Body of pancreas (tissue), 4 donors: ENCODE measurements at regions not wholly inside any gene's neighbourhood (a gene's known extent, or its start where the extent isn't known, plus 50 kb on each side); places are given as distances from the start of the nearest gene placed in this dataset.
A peak's percentile ranks its signal among the peaks of the same experiment; 100 is the strongest.

Experiments used
- ATAC-seq: fragments of 150-250 bp; one replicate; pipeline ENCODE4 v1.9.1; 2016
- DNase-seq, 4 donors: peaks; one replicate each; pipeline ENCODE4 v3.0.0-alpha.2; 2019
- H3K27ac ChIP-seq, 4 donors: fragments of 200-600 bp; sonication (generic); 1 replicate in 3 of 4; 2 replicates in 1 of 4; pipeline versions ENCODE4 v1.5.1 to v1.6.1; 2016 to 2019; ENCODE audit warnings: mild to moderate bottlenecking in 1 of 4, mixed read lengths in 1 of 4, moderate library complexity in 1 of 4
- H3K27me3 ChIP-seq, 2 donors: fragments of 200-600 bp; sonication (generic); one replicate each; pipeline ENCODE4 v1.6.0; 2016; ENCODE audit warnings: mild to moderate bottlenecking in 1 of 2
- H3K36me3 ChIP-seq, 2 donors: fragments of 200-600 bp; sonication (generic); replicated peaks in 1 of 2; 2 replicates each; pipeline ENCODE4 v1.5.1; 2016; ENCODE audit warnings: low read depth in 2 of 2; ENCODE audit not compliant: insufficient read depth in 1 of 2
- H3K4me1 ChIP-seq: fragments of 200-600 bp; sonication (generic); one replicate; pipeline ENCODE4 v1.6.0; 2016
- H3K4me3 ChIP-seq, 2 donors: fragments of 200-600 bp; sonication (generic); 1 replicate in 1 of 2; 2 replicates in 1 of 2; pipeline ENCODE4 v1.5.1; 2016 to 2019
- H3K9me3 ChIP-seq, 3 donors: fragments of 200-600 bp; sonication (generic); 1 replicate in 2 of 3; 2 replicates in 1 of 3; pipeline ENCODE4 v1.5.1; 2016
- CTCF ChIP-seq, 7 experiments: fragments of 450-650 bp in 4 of 7; fragments of 200-600 bp in 3 of 7; sonication (generic) in 3 of 7; IDR thresholded peaks; one replicate each; pipeline ENCODE4 v1.5.1; 2016 to 2019; ENCODE audit warnings: antibody characterized with exemption in 7 of 7
- POLR2A ChIP-seq, 3 donors: fragments of 450-650 bp; IDR thresholded peaks; one replicate each; pipeline ENCODE4 v1.6.1; 2016; ENCODE audit warnings: antibody characterized with exemption in 3 of 3, mild to moderate bottlenecking in 2 of 3
- WGBS, 2 donors: methylation state at CpG; one replicate each; pipeline ENCODE4 v1.1.5; 2017; 5-methylcytosine and 5-hydroxymethylcytosine counted together
- intact Hi-C: fragments of 100-400 bp; cut with DNase I; formaldehyde crosslinking; loops from one replicate; pipeline ENCODE4 v1.15.1; 2023

GRCh38 chr2:145765874-145766273 lies 1246.0 kb upstream of the ZEB2 start:
- ATAC-seq (no peak), DNase-seq (no peak)
- H3K9me3 ChIP-seq, result no peaks in the 10 kb centered on the region
- no peak for TF ChIP-seq POLR2A (IDR thresholded peaks at IDR 0.05)
- no peaks in the 10 kb centered on the region for H3K27me3 ChIP-seq
- H3K36me3 ChIP-seq, result no peaks in the 10 kb centered on the region
- 93% methylated on average over 1 of the region's 1 CpG; no CpG with 5 or more reads in 1 of the 2 donors for WGBS, 2 donors
- H3K4me3 ChIP-seq, result no peak overlapping the region
- H3K4me1 ChIP-seq, result peaks cover 6% of the 10 kb centered on the region
- H3K27ac ChIP-seq, result no peak overlapping the region
- intact Hi-C loops, result no loop called here

- no peak for TF ChIP-seq CTCF (IDR thresholded peaks at IDR 0.05)
- no peak for TF ChIP-seq POLR2A (IDR thresholded peaks at IDR 0.05)
- Histone ChIP-seq H3K36me3 (no peaks in the 10 kb centered on the region), H3K27me3 (no peaks in the 10 kb centered on the region), H3K4me3 (no peak overlapping the region), H3K9me3 (no peaks in the 10 kb centered on the region), H3K4me1 (peaks cover 16% of the 10 kb centered on the region), H3K27ac (no peak overlapping the region)
- intact Hi-C loops, result no loop called here
- WGBS, 2 donors, result 80 to 88% methylated on average over 6 of the region's 6 CpGs
- ATAC-seq (no peak), DNase-seq (peak in 2 of 4 donors; percentile 13 to 29)
Measured at GRCh38 chr2:145764631-145765030, 1244.7 kb upstream of the ZEB2 start.

- H3K36me3 ChIP-seq, result no peaks in the 10 kb centered on the region
- no peak overlapping the region for H3K4me3 ChIP-seq
- DNase-seq, result peak in 3 of 4 donors; percentile 23 to 56 (median 26)
- WGBS, 2 donors, result 29 to 34% methylated on average over 4 of the region's 4 CpGs
- peak overlapping the region in 2 of 4 donors; percentile 53 to 65 for H3K27ac ChIP-seq
- no peak for TF ChIP-seq POLR2A (IDR thresholded peaks at IDR 0.05)
- no peak for TF ChIP-seq CTCF (IDR thresholded peaks at IDR 0.05)
- peaks cover 31% of the 10 kb centered on the region for H3K4me1 ChIP-seq
- intact Hi-C loops, result no loop called here
- ATAC-seq, result peak; percentile 89
- H3K27me3 ChIP-seq, result no peaks in the 10 kb centered on the region
- no peaks in the 10 kb centered on the region for H3K9me3 ChIP-seq
Measured at GRCh38 chr2:145760781-145761649, 1241.1 kb upstream of the ZEB2 start.

GRCh38 chr2:145759228-145759915 lies 1239.5 kb upstream of the ZEB2 start:
- DNase-seq (no peak), ATAC-seq (no peak)
- no peaks in the 10 kb centered on the region for H3K36me3 ChIP-seq
- H3K27me3 ChIP-seq, result no peaks in the 10 kb centered on the region
- peaks cover 45% of the 10 kb centered on the region for H3K4me1 ChIP-seq
- TF ChIP-seq POLR2A (IDR thresholded peaks at IDR 0.05) (no peak), CTCF (IDR thresholded peaks at IDR 0.05) (no peak)
- intact Hi-C loops, result no loop called here
- no peak overlapping the region for H3K27ac ChIP-seq
- 62 to 98% methylated on average over 3 of the region's 3 CpGs for WGBS, 2 donors
- H3K4me3 ChIP-seq, result no peak overlapping the region
- no peaks in the 10 kb centered on the region for H3K9me3 ChIP-seq

- Histone ChIP-seq H3K9me3 (no peaks in the 10 kb centered on the region), H3K27me3 (no peaks in the 10 kb centered on the region), H3K4me3 (no peak overlapping the region), H3K27ac (peak overlapping the region in 2 of 4 donors; percentile 14 to 20), H3K4me1 (peaks cover 50% of the 10 kb centered on the region), H3K36me3 (no peaks in the 10 kb centered on the region)
- DNase-seq (no peak), ATAC-seq (peak; percentile 35)
- TF ChIP-seq POLR2A (IDR thresholded peaks at IDR 0.05) (no peak), CTCF (IDR thresholded peaks at IDR 0.05) (no peak)
- intact Hi-C loops, result no loop called here
- 47 to 51% methylated on average over 3 of the region's 3 CpGs for WGBS, 2 donors
Measured at GRCh38 chr2:145757503-145758246, 1237.8 kb upstream of the ZEB2 start.
